RPMI8226 (cell line): ENCODE measurements at regions not wholly inside any gene's neighbourhood (a gene's known extent, or its start where the extent isn't known, plus 50 kb on each side); places are given as distances from the start of the nearest gene placed in this dataset.
A peak's percentile ranks its signal among the peaks of the same experiment; 100 is the strongest.

ENCODE experiments used
- DNase-seq: peaks from one replicate; pipeline ENCODE4 v3.0.0-alpha.2; 2015

GRCh38 chr12:13668880-13669279 lies 312.5 kb downstream of the GRIN2B start:
- DNase-seq: no peak

DNA sequence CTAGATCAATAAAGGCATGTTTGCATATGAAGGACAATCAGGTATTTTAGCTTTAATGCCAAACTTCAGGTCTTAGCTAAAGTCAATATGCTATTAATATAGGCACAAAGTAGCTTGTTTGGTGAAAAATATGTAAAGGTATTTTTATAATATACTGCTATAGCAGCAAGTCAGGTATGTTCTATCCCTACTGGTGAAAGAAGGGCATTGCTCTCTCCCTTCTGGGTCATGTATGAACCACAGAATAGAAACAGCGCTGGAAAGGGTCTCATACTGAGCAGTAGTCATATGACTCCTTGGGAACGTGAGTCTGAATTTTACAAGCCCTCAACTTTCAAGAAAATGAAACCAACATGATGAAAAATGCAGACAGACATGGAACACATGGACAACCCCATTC lies 314.6 kb downstream of the GRIN2B start:
- DNase-seq: no peak

- DNase-seq: peak; percentile 27
These were observed 320.2 kb downstream of the GRIN2B start for GRCh38 chr12:13661005-13661887.

DNA sequence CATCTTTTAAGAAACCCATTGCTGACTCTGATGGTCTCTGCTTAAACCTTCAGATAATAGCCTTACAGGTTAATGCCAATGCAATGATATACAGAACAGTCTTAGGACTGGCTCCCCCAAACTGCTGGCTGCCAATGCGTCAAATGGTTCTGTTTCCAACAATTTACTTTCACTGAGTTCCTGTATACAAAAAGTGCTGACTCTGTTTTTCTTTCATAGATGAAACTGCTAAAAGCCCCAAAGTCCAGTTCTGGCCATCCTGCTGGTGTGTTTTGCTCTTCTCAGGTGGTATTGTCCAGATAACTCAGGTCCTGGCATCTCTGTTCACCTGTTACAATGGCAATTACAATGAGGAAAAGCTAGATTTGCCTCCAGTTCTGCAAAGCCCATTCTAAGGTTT lies 326.9 kb downstream of the GRIN2B start:
- DNase-seq: no peak

DNA sequence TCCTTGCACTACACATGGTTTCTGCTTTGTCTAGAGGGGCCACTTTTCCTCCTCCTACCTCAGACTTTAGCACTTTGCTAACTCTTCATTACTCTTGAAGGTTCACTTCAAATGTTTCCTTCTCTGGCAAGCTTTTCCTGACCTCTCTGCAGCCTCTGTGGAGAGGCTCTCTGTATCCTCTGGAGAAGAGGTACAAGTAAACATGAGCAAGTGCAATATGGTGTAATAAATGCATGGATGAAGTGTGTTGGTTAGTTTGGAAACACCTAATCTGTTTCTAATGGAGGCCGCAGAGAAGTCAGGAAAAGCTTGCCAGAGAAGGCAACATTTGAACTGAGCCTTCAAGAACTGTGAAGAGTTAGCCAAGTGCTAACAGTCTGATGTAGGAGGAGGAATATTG lies 329.3 kb downstream of the GRIN2B start:
- DNase-seq: no peak

- no peak for DNase-seq
These were observed 345.7 kb downstream of the GRIN2B start for GRCh38 chr12:13635709-13636108.

DNA sequence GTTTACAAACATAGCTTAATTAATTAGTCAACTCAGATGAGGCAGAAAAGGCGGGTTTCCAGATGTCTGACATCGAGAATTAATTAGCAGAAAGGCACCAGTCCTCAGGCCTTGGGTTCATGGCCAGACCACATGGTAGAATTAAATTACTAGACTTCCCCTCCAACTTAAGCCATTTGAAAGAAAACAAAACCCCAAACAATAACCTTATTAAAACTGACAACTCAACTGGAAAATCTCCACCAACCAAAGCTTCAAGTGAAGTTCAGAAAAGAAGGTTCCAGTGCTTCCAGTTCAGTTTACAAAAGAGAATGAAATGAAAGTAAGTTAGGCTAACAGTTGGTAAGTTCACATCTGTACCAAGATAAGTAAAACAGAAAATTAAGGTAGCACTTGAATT lies 349.5 kb downstream of the GRIN2B start:
- no peak for DNase-seq

GRCh38 chr12:13630354-13630753 lies 351.0 kb downstream of the GRIN2B start:
- DNase-seq: no peak

- no peak for DNase-seq
These were observed 353.3 kb downstream of the GRIN2B start for GRCh38 chr12:13628067-13628466.

DNA sequence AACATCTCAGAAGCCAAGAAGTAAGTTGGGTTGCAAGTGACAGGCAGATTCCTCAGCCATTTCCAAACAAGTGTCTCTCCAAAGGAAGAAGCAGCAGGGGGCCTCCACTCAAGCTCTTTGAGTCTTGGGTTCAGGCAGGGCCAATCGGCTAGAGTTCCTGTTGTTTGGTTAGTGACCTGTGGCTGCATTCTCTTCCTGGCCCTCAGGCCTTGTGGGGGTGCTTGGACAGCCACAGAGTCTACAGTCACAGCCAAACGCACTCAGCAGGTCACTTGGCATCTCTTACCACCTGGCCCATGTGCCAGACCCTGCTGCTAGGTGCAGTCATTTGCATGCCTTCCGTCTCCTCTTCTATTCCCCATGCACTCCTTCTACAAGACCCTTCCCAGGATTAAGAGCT lies 353.9 kb downstream of the GRIN2B start:
- DNase-seq: no peak

DNA sequence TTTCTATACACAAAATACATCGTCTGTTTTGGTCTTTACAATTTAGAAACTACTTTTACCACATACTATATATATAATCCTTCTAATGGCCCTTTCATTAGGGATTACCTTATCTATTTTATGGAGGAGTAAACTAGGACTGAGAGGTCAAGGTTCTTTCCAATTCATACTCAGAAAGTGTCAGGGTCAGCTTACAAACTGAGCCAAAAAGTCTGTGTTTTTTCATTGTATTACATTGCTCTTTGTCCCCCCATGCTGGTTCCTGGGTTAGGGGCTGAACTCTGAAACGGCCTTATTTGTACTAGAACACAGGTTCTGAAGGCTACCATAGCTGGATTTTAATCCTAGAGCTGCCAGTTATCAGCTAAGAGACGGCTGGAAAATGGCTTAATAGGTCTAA lies 368.1 kb downstream of the GRIN2B start:
- no peak for DNase-seq

DNA sequence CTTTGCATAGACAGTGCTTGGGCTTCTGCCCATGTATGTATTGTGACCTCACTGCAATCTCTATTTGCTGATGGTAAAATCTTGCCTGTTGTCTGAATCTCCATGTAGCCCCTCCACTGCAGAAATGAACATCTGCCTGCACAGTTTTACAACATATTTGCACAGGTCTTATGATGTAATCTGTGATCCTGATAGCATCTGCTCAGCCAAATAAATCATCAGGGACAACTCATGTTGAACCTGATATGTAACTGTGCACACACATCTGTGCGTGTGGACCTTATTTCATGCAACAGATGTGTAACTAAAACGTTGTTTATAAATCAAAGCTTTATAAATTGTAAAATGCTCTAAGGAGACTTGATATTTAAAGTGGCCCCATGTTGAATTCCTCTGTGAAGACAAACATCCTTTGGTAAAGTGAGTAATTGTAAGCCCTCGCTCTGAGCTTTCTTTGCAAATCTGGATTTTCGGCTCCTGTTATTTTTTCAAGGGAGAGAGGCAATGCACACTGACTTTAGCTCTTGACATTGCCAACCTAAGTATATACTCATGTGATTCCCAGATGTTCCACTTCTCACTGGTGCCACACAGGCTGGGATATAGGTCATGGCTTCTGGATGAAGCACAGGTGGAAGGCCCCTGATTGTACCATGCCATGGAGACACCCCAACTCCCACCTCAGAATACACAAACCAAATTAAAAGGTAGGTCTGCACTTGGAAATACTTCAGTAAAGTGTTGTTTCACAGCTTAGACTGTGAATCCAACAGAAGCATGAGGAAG lies 371.3 kb downstream of the GRIN2B start:
- no peak for DNase-seq

DNA sequence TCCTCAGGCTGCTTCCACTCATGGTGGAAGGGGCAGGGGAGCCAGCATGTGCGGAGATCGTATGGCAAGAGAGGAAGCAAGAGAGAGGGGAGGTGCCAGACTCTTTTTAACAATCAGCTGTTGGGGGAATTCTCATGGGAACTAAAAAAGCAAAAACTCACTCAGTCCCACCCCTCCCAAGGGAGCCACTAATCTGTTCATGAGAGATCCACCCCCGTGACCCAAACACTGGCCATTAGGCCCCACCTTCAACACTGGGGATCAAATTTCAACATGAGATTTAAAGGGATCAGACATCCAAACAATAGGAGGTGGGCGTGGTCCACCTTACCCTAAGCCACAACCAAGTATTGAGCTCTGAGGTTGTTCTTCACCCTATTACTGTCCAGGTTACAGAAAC lies 375.1 kb downstream of the GRIN2B start:
- DNase-seq: no peak

GRCh38 chr12:13603953-13604352 lies 377.4 kb downstream of the GRIN2B start:
- DNase-seq: peak; percentile 2

- no peak for DNase-seq
These were observed 379.2 kb downstream of the GRIN2B start for GRCh38 chr12:13602172-13602571.

DNA sequence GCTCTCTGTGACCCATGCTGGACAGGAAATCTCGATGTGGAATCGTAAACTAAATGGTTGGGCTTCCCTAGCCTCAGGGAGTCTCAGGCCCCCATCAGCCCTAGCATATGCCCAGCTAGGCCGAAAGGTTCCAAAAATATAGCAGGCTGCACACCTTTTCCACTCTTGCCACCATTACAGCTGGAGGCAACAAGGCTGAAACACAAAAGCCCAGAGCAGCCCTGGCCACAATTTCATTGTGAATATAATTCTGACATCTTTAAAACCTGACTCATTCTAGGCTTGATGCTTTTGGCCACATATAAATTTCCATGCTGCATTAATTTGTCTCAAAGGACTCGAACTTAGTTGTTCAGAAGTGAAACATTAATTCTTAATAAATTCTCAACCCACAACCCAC lies 382.2 kb downstream of the GRIN2B start:
- DNase-seq: no peak

GRCh38 chr12:13597837-13598236 lies 383.6 kb downstream of the GRIN2B start:
- no peak for DNase-seq

DNA sequence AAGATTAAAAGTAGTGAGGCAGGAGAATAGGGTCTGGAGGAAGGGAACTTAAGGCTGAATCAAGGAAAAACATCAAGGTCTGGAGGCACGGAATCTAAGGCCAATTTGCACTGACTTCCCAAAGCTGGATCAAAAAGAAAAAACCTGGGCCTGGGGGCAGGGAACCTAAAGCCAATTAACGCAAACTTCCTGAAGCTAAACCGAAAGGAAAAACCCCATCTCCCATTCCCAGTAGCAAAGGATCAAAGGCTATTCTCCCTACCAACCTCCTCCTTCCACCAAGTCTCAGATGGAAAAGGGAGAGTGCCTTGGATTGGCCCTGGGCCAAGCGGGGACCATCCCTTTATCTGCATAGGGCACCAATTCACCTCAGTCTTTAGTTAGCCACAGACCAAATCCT lies 384.2 kb downstream of the GRIN2B start:
- no peak for DNase-seq

DNA sequence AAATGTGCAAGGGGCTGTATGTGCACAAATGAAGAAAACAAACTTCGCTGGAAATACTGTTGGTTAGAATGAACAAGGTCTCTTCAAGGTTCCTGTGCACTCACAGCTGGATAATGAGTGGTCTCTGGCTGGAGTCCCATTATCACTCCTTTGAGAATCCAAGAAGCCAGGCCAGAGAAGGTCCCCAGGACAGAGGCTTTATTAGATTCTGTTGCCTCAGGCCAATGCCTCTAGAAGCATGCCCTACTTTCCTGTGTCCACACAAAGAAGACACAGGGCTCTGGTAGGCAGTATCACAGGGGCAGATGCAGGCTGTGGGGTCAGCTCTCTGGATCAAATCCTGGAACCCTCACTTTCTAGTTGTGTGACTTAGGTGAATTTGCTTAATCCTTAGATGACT lies 384.7 kb downstream of the GRIN2B start:
- no peak for DNase-seq

DNA sequence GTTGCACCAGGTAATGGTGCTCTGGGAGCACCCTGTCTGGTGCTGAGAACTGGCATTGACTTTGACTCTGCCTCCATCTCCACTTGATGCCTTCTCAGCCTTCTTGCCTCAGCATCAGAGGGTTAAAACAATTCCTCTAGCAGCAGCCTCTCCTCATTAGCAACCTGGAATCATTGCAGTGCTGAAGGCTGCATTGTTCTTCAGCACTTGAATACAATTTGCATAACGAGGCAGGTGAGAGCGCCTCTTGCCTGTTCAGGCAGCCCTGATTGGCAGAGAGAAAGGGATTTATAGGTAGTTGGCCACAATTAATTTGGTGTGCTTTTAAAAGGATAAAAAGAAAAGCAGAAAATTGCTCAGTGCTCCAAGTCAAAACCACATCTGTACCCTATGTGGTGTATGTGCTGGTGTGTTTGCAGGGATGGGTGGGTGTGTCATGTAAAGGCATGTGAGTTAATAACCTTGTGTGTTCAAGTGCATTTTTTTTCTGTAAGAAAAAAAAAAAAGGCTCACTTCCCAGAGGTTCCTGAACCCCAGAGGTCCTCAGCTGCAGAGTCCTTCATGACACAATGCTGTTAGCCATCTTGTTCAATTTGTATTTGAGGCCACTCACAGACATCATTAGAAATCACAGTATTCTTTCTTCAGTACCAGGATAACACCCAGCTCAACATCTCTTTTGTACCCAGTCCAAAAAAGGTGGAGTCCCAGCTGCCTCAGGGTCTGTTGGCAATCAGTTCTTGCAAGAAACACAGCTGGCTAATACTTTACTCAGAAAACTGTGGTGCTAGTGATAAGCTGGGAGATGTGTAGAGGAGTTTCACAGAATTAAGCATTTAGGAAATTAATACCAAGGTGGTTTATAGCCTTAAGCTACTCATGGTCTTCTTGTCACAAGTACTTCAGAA lies 385.6 kb downstream of the GRIN2B start:
- DNase-seq: no peak

DNA sequence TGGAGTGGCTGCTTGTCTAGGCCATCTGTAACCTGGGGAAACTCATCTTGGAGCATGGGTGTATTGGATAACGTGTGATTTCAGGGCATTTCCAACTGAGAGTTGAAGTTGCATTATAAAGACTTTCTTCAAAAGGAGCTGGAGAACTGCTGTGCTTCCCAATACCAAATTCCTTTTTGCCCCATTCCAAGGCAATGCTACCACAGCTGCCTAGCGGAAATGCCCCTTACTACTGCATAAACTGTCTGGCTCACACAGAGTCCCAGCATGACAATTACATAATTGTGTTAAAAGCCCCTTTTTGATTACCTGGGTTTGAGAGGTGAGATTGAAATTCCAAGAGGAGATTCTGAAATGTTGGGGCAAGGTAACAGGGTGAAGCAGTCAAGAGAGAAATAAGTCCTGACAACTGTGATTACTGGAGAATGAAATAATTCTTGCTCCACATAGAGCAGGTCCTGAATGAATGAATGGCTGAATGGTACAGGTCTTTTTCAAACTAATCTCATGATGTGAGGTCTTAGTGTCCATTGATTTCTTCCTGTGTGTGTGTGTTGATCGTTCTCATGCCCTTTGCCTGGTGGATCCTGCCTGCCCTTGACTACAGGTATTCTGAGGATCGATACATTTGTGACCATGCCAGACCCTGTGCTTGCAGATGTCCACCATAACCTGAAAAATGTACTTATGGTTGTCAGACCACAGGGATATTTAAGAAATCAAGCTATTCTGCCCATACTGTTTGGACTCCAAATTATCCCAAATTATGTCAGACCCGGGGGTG lies 386.5 kb downstream of the GRIN2B start:
- no peak for DNase-seq
